ES-I3 (cell line): ENCODE measurements at regions not wholly inside any gene's neighbourhood (a gene's known extent, or its start where the extent isn't known, plus 50 kb on each side); places are given as distances from the start of the nearest gene placed in this dataset.
"Not testable (repeated sequence)": the region's sequence is repeated elsewhere in the genome, so short reads cannot be mapped to it uniquely, and the experiment has no call there.

Experiments used
- H3K36me3 ChIP-seq: 2 replicates; pipeline ENCODE4 v1.6.1; 2013; ENCODE audit warnings: mild to moderate bottlenecking, low read length, control low read depth, moderate library complexity; ENCODE audit not compliant: insufficient read depth
- H3K4me1 ChIP-seq: 2 replicates; pipeline ENCODE4 v1.6.1; 2013; ENCODE audit warnings: mild to moderate bottlenecking, control low read depth, low read length; ENCODE audit not compliant: insufficient read depth
- H3K9ac ChIP-seq: 2 replicates; pipeline ENCODE4 v1.6.1; 2013; ENCODE audit warnings: low read depth, mild to moderate bottlenecking, low read length, moderate library complexity
- H3K9me3 ChIP-seq: 2 replicates; pipeline ENCODE4 v1.6.1; 2013; ENCODE audit warnings: mild to moderate bottlenecking, low read length, moderate library complexity; ENCODE audit not compliant: control insufficient read depth, insufficient read depth

DNA sequence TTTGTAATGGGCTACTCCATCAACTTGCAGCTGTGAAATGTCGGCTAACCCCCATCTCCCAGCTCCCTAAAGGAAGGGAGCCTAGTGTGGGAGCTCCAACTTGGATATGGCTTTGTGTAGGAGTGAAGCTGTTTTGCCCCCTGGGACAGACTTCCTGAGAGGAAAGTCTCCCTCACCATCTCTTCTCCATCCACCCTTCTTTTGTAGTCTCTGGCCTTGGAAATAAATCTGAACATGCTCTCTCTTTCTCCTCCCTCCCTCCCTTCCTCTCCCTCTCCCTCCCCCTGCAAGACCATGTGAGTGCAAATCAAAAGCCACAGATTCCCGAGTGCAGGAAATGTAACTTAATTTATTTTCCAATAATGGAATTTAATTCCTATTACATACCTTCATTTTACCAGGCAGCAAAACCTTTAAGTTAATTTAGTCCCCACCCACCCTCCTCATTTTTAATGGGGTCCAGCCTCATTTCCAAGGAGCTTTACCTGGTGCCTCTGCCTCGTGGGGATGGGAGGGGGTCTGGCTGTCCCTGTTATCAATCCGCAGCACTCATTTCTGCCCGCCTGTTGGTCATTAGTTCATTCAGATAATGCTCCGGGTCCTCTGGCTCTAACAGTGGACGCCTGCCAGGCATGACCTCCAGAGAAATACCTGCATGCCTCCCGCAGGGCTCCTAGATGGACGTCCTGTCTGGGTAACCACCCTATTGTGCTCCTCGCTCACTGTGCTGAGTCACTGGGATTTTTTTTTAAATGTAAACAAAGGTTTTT is 122.9 kb upstream of the TAF11L2 start:
- H3K4me1 ChIP-seq, result peaks cover 17% of the 10 kb centered on the region
- no peaks in the 10 kb centered on the region for H3K9me3 ChIP-seq
- no peaks in the 10 kb centered on the region for H3K36me3 ChIP-seq
- H3K9ac ChIP-seq, result peak overlapping the region; percentile 34; the same call in 1 of the 2 replicates

DNA sequence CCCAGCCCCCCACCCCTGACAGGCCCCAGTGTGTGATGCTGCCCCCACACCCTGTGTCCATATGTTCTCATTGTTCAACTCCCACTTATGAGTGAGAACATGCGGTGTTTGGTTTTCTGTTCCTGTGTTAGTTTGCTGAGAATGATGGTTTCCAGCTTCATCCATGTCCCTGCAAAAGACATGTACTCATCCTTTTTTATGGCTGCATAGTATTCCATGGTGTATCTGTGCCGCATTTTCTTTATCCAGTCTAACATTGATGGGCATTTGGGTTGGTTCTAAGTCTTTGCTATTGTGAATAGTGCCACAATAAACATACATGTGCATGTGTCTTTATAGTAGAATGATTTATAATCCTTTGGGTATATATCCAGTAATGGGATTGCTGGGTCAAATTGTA is 122.1 kb upstream of the TAF11L2 start:
- H3K9ac ChIP-seq, H3K9me3 ChIP-seq, H3K36me3 ChIP-seq: not testable (repeated sequence)
- H3K4me1 ChIP-seq, result peaks cover 24% of the 10 kb centered on the region

DNA sequence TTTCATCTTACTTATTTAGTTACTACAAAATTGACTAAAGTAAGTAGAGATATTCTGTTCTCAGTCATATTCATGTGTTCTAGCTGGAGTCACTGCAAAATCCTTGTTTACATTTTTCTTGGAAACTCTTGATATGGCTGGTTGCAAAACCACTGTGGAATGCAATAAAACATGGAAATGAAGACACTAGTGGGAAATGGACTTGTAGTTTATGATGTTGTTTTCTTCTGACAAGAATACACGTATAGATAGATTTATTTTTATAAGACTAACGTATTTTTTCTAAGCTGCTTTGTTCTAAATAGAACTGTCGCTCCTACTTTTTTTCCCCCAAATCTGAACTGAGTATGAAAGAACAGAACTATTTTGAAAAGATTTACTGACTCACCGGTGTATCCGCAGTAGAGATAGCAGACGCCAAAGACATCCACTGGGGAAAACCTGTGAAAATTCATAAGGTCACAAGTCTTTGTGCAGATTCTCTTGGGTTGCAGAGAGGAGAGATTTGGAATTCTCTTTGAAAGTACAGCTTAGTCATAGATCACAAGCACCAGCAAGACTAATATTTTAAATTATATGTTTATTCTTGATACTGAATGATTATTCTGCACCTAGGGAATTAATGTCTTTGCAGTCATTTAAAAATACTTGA is 119.6 kb upstream of the TAF11L2 start:
- Histone ChIP-seq H3K36me3 (no peaks in the 10 kb centered on the region), H3K4me1 (peaks cover 26% of the 10 kb centered on the region), H3K9me3 (no peaks in the 10 kb centered on the region), H3K9ac (no peak overlapping the region)

DNA sequence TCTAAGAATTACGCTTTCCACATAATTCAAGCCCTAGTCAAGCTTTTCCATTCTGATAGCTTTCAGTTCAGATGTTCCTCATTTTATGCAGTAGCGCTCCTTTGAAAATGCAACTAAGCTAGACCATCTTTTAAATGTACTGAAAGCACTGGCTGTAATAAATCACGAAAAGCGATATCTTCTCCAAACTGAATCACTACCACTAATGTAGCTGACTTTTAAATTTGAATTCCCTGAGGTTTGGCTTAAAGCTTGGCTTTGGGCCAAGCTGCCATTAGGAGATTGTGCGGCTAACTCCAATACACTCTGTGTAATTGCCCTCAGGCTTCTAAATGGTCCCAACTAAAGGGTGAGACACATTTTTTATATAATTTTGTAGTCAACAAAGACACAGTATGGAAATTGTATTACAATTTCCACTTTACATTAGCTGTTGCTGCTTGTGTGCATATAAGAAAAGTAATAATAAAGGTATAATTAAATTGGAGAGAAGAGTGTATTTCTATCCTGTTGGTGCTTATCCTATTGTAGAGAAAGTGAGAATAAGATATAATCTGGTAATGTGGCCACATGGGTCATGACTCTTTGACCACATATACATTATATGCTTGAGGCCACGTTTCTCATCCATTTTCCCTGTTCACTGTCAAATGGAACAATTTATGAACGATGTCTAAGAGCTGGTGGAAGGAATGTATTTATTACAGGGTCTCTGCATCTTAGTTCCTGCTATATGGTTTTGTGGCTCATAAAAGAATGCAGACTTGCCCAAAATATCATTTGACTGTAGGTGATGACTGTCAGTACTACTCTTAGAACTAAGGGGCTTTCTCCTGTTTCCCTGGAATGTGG is 118.7 kb upstream of the TAF11L2 start:
- Histone ChIP-seq H3K9me3 (no peaks in the 10 kb centered on the region), H3K4me1 (peaks cover 18% of the 10 kb centered on the region), H3K36me3 (no peaks in the 10 kb centered on the region), H3K9ac (no peak overlapping the region)

DNA sequence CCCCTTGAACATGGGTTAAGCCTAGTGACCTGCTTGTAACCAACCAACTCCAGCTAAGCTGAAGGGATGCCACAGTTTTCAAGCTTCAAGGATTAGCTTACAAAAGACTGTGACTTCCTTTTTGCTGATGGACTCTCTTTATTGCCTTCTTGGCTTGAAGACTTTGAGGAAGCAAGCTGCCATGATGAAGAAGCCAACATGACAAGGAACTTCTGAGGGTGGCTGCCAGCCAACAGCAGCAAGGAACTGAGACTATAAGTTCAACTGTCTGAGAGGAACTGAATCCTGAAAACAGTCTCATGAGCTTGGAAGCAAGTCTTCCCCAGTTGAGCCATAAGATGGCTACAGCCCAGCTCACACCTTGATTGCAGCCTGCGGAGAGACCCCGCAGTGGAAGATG is 116.1 kb upstream of the TAF11L2 start:
- Histone ChIP-seq H3K9me3 (no peaks in the 10 kb centered on the region), H3K36me3 (no peaks in the 10 kb centered on the region), H3K4me1 (peaks cover 11% of the 10 kb centered on the region)

DNA sequence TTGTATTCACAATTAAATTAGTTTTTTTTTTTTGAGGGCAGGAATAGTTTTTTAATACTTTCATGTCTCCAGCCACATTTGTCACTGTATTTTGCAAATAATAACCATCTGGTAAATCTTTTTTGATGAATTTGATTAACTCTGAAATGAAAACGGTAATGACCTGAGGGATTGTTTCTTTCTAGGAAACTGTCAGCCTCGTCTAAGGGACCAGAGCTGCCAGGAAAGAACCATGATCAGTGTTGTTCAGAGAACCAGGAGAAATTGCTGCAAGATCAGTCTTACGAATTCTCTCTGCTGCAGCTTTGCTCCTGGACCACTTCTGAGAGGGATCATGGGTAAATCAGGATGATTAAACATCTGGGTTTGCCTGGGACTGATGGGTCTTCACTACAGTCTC is 114.5 kb upstream of the TAF11L2 start:
- no peak overlapping the region for H3K9ac ChIP-seq
- H3K36me3 ChIP-seq, result no peaks in the 10 kb centered on the region
- H3K9me3 ChIP-seq, result no peaks in the 10 kb centered on the region
- peaks cover 11% of the 10 kb centered on the region for H3K4me1 ChIP-seq

More for the DNA sequence above, 116.1 kb upstream of the TAF11L2 start:
- H3K9ac ChIP-seq, result no peak overlapping the region

DNA sequence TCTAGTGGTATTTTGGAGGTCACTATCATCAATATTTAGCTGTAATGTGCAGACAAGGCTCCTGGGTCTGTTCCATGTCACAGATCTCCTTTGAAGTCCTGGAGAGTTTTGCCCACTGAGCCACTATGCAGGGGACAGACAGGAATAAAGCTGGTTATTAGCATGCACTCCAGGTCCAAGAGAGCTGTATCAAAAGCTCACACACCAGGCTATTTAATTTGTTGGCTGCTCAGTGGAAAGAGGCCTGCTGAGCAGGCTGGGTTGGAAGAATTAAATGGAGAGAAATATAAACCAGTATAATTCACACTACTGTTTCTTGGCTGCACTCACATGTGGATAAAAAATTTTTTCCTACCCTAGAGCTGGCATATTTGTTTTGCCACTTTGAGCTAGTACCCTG is 113.8 kb upstream of the TAF11L2 start:
- Histone ChIP-seq H3K36me3 (no peaks in the 10 kb centered on the region), H3K9me3 (no peaks in the 10 kb centered on the region), H3K9ac (no peak overlapping the region), H3K4me1 (peaks cover 11% of the 10 kb centered on the region)

DNA sequence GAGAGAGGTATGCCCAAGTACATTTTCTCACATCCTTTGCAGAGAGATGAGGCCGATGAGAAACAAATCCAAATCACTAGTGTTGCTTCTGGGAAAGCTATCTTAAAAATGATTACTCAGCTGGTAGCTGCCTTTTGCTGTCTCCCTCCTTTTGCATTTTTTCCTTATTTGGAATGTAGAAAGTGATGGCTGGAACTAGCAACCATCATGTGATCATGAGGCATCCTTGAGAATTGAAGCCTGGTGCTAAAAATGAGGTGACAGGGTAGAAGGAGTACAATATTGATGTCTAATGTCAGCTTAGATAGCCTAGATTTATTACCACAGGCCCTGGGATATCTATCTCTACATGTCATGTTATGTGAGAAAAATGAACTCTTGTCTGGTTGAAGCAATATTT is 109.3 kb upstream of the TAF11L2 start:
- Histone ChIP-seq H3K9me3 (no peaks in the 10 kb centered on the region), H3K36me3 (no peaks in the 10 kb centered on the region), H3K4me1 (no peaks in the 10 kb centered on the region), H3K9ac (no peak overlapping the region)

DNA sequence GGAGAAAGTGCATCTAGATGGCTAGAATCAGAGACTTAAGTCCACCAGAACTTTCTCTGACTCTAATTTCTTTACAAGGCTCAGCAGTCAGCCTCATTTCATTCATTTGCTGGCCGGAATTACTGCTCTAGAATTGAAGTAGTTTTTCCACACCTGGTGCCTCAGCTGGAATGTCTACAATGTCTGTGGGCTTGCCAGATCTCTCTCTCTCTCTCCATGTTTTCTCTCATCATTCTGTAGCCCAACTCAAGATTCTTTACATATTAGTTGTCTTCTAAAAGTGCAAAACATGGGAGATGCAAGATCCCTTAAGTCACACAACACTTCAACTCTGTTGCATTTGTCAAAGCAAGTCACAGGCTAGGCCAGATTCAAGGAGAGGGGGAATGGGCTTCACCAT is 103.9 kb upstream of the TAF11L2 start:
- no peaks in the 10 kb centered on the region for H3K36me3 ChIP-seq
- no peak overlapping the region for H3K9ac ChIP-seq
- no peaks in the 10 kb centered on the region; the same call in 1 of the 2 replicates for H3K9me3 ChIP-seq
- peaks cover 13% of the 10 kb centered on the region; the same call in 1 of the 2 replicates for H3K4me1 ChIP-seq

DNA sequence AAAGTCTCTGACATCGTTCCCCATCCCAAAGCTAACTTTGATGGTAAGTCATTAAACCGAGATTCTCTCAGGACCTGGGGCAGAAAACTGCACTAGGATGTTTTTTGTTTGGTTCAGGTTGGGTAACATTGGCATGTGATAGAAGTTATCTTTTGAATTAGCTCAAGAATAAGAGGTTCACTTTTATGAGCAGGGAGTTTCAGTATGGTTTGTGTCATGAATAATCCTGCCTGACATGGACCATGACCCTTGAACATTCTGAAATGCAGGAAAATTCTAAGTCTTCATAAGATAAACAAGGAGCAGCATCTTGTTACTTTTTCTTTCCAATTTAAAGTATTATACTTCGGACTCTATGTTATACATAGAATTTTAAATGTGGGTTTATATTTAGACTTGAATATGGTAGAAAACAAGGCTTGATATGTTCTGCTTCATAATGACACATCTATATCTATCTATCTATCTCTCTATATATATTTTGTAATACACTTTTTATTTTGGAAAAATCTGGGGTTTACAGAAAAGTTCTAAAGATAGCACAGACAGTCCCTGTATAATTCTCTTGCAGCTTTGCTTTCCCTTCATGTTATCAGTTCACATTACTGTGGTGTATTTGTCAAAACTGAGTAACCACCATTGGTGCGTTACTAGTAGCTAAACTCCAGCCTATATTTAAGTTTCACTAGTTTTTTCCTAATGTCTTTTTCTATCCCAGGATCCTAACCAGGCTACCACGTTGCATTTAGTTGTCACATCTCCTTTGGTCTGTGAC is 102.7 kb upstream of the TAF11L2 start:
- no peaks in the 10 kb centered on the region for H3K36me3 ChIP-seq
- H3K9ac ChIP-seq, result no peak overlapping the region
- H3K9me3 ChIP-seq, result no peaks in the 10 kb centered on the region; the same call in 1 of the 2 replicates
- peaks cover 22% of the 10 kb centered on the region for H3K4me1 ChIP-seq

DNA sequence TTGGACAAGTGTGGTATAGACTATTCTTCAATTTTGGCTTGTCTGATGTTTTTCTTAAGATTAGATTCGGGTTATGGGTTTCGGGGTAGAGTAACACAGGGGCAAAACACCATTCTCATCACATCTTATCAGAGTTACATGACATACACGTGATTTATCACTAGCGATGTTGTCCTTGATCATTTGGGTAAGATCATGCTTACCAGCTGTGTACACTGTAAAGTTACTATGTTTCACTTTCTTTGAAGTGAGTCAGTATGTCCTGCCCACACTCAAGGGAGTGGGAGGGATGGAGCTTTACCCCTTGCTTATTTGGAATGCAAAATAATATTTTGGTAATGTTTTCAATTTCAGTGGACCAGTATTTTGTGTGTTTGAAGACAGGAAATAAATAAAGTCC is 101.8 kb upstream of the TAF11L2 start:
- Histone ChIP-seq H3K4me1 (peaks cover 28% of the 10 kb centered on the region), H3K36me3 (no peaks in the 10 kb centered on the region), H3K9me3 (no peaks in the 10 kb centered on the region; the same call in 1 of the 2 replicates), H3K9ac (no peak overlapping the region)

DNA sequence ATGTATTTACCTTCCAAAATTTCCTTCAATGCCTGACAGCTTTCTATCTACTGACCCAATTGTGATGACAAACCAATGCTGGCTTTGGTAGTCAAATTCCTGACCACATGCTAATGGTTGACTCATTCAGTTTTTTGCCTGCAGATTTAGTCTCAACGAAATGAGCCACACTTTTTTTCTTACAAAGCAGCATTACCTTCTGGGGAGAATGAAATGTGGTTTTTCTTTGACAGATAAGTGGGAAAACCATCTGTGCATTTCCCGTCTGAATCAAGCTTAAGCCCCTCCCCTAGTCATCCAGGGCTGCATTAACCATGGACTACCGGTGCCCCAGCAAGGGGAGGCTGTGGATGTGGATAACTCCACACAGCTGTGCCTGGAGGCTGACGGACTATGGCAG is 99.6 kb upstream of the TAF11L2 start:
- Histone ChIP-seq H3K4me1 (peaks cover 35% of the 10 kb centered on the region), H3K36me3 (no peaks in the 10 kb centered on the region), H3K9me3 (no peaks in the 10 kb centered on the region; the same call in 1 of the 2 replicates), H3K9ac (no peak overlapping the region)

DNA sequence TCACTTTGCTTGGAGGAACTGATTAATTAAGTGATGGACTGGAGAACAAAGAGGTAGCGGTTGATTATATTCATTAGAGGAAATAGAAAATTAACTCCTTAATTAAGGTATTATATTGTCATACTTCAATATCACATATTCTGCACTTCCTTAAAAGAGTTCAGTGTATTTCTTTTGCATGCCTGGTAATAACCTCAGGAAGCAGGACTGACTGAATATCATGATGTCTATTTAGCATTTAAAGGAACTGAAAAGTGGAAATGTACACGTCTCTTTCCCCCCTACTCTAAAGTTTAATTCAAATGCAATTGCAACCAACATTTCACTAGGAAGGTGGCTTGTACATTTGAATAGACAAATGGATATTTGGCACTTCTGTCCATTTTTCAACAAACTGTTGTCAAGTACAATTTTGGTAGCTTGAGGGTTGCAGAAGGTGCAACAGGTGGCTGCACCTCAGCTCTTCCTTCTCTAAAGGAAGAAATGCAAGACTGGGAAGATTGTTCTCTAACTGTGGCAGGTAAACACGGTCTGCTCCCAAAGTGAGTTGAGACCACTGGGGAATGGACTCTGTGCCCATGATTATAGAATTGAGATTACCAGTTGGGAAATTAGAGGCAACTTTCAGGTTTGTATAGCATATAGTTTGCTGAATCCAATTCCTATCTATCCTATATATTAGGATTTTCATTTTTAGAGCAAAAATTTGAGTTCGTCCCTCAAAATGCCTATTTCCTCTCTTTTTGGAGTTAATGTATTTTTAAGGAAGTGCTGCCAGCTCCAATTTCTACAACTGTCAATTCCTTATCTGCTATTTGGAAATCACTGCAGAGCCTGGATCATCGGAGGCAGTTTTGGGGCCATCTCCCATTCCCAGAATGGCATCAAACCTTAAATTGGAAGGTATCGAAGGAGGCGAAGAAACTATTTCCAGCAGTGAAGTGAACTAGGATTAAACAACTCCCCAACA is 98.9 kb upstream of the TAF11L2 start:
- Histone ChIP-seq H3K4me1 (peaks cover 42% of the 10 kb centered on the region), H3K9me3 (no peaks in the 10 kb centered on the region; the same call in 1 of the 2 replicates), H3K36me3 (no peaks in the 10 kb centered on the region), H3K9ac (no peak overlapping the region)
